NCI-H1436 treated with DMSO at 0.1 percent for 48 hours (cell line): ENCODE measurements at regions not wholly inside any gene's neighbourhood (a gene's known extent, or its start where the extent isn't known, plus 50 kb on each side); places are given as distances from the start of the nearest gene placed in this dataset.

Source experiments
- DNase-seq: peaks from one replicate; lab custom pipeline; 2025; lab: John Stamatoyannopoulos, UW

DNA sequence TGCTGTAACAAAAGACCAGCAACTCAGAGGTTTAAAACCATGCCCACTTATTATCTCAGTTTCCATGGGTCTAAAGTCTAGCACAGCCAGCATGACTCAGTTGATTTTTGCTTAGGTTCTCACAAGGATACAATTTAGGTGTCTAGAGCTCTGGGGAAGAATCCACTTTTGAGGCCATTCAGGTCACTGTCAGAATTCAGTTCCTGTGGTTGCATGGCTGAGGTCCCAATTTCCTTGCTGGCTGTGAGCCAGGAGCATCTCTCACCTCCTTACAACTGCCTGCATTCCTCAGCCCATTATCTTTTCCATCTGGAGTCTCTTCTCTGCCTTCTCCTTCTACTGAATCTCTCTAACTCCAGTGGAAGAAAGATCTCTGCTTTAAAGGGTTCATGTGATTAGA, 240.5 kb upstream of the CFAP20DC start:
- no peak for DNase-seq

DNA sequence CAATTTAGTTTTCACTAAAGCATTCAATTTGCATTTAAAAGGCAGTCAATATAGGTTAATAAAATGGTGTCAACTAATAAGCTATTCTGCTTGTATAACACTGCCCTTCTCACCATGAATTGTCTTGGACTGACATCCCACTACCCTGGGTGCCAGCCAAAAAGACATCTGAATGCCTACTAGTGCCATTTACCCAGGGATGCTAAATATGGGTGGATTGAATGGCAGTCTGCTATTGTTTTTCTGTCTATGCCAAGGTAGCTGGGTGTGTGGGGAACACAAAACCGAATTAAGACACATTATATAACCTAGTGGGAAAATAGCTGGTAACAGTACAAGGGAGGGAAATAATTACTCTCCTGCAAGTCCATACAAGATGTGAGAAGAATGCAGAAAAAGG, 240.0 kb upstream of the CFAP20DC start:
- DNase-seq: no peak

DNA sequence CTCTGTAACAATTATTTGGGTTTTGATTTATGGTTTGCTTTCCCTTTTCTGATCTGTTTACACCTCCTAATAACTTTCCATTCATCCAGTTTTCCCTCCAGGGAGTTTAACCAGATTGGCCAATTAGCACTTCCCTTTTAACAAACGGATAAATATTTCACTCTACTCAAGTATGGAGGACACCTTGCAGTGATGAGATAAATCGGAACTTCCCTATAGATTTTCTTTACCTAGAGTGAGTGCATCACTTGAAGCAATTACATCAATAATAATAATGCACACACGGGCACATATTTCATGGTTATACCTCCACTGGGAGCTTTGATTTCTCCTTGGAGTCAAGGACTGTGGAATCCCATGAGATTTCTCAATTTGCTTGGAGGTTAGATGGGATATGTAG, 239.1 kb upstream of the CFAP20DC start:
- no peak for DNase-seq

DNA sequence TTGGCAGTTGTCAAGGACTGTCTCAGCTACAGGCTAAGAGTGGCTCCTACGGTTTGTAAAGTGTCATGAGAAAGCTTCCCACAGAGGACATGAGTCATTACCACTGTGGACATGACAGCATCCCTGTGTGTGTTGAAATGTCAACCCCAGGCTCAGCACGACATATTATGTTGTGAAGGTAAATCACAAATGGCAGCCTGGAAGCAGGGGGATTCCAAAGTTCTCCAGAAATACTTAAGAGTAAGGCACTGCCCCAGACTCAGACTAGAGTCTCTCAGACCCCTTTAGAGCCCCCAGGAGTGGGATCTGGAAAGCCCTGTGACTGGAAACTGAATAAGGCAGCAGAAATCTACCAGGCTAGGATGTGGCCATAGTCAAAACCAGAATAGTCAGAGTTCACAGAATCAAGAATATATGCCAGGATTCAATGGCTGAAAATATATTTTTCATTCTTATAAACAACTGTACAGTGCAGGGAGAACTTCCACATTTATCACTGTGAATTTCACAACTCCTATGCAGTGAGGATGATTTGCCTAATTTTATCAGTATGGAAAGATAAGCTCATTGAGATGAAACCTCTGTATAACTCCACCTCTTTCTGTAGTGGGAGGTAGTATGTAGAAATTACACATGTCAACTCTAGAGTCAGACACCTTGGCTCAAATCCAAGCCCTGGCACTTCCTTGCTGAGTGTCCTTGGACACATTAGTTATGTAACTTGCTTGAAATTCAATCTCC, 237.1 kb upstream of the CFAP20DC start:
- no peak for DNase-seq

DNA sequence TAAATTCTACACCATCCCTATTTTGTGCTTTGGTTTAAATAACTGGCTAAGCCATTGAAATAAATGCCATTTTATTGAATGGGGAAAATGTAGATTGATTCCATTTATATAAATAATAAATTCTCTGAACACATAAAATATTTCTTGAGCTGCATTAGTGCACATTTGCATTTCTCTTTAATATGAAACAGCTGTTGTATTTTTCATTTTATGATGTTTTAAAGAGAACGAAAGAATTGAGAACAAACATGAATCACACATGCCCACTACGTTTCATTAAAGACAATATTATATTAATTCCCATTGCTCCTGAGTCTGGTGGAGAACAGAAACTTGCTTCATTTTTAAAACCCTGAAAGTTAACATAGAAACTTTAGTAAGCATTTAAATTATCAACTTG, 235.7 kb upstream of the CFAP20DC start:
- no peak for DNase-seq

DNA sequence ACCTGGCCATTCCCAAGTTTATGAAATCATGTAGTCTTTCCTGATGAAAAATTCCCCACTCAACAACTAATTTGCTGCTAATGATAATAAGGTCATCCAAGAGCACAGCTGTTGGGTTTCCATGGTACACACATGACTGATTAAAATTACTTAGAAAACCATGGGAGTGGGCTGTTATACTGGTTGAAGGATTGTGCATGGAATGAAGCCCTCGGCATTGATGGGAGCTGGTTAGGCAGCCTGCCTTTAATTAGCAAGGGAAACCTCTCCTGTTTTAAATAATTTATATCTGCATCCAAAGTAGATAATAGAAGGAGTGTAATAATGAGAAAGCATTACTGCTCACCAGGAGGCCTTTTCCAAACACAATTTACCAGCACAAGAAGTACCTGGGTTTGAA, 235.1 kb upstream of the CFAP20DC start:
- no peak for DNase-seq

DNA sequence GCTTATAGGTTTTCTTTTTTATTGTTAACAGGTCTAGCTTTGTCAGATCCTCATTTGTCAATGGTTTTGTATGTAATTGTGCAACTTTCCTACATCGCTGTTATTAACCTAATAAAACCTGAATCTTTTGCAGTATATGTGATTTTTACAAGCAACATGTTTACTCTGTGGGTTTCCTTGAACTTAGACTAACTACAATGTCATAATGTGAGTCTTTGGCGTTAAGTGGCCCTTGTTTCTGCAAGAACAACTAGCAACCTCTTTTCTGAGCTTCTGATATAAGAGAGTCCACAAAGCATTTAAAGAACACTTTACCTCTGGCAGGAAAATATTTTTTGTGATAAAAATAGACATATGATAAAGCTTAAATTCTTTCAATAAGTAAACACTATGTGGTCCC, 230.3 kb upstream of the CFAP20DC start:
- no peak for DNase-seq

DNA sequence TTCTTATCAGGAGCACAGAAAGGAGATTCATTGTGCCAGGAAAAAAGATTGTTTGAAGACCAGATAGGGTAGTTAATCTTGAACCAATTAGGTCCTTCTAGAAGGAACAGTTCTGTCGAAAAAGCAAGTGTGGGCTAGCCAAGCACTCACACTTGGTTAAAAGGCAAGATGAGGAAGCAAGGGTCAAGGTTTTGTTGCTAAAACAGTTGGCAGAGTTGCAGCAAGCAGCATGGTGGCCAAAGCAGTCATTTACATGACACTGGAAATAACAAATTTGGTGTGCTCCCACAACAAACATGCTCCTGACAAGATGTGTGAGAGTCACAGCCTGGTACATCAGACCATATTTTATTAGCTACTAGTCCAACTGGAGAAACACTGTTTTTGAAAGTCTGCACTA, 228.0 kb upstream of the CFAP20DC start:
- DNase-seq: no peak

DNA sequence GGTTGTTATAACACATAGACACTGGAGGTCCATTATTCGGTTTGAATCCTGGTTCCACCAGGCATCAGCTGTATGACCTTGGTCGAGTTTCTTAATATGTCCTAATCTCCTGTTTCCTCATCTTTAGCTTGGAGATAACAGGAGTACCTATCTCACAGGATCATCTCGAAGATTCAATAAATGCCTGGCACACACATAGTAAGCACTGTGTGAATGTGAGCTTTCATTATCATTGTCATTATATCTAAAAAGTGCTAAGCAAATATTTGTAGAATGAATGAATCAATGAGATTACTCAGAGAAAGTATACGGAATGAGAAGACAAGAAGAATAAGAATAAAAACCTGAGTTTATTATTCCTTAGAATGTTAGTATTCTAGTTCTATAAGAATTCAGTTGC, 227.4 kb upstream of the CFAP20DC start:
- no peak for DNase-seq

DNA sequence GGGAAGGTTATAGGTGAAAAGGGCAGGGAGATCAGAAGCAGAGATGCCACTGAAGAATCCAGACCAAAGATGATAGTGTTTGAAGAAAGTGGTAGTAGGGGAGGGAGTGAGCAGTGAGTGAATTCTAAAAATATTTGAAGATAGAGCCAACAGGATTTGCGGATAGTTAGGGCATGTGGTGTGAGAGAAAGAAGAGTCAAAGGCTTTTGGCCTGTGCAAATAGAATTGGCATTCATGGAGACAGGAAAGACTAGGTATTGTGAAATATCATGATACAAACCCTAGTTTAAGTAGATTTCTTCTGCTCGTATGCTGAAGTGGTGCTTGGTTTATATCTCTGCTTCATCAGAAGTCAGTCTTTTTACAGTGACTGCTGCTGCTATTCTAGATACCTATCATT, 224.2 kb upstream of the CFAP20DC start:
- DNase-seq: no peak

DNA sequence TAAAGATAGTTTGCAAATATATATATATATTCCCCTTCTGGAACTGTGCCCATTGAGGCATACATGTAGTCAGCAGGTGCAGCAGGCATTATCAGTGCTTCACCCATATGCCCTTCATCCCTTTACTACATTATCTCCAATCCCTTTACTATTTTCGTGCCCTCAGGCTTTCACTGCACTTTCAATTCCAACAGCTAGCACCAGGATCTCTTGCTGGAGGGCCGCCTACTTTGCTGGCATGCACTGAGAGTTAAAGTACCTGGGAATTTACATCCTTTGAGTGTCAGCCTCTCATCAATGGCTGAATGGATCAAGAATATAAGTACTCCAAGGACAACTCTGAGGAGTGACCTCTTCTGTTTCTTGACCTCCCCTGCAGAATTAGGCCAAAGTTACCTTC, 222.1 kb upstream of the CFAP20DC start:
- no peak for DNase-seq

DNA sequence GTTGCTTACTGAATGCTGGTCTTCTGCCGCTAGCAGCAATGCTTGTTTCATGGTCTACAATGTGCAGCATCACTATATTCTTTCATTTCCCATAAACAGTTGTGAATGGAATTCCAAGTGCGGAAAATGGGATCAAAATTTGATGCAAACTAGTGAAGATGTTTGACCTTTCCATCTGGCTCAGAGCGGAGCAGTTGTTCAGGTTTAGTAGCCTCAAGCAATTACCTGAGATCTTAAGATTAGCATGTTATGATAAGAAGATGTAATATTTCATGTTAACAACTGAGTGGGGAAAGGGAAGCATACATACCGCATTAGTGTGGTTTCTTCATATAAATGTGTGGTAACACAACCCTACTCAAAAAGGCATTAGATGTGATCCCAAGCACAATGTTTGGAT, 221.1 kb upstream of the CFAP20DC start:
- DNase-seq: no peak

DNA sequence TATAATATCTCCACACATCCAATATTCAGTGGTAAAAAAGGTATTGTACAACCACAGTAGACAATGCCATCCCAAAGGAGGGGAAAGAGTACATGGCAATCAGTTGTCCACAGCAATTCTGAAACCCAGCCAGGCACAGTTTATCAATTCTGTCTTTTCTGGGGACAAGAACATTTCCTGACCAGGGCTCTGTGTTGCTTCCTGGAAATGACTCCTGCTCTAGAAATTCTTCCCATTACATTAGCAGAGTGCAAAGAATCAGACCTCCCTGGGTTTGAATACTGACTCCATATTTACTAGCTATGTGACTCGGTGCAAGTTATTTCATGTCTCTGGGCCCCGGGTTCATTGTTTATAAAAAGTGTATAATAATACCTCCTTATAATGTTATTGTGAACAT, 220.4 kb upstream of the CFAP20DC start:
- no peak for DNase-seq

DNA sequence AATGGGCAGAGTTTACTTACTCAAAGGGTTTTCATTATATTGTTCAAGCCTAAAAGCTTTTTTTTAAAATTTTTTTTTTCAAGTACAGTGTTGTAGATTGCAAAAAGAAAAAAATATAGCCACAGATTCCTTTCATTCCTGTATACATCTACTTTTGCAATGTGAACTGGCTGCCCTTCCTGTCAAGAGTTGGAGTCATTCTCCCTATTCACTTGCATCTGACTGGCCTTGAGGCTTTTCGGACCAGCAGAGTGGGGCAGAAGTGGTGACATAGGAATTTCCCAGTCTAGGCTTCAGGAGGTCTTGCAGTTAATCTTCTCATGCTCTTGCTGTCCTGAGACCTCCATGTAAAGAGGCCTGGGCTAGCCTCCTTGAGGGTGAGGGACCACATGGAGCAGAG, 218.3 kb upstream of the CFAP20DC start:
- no peak for DNase-seq

DNA sequence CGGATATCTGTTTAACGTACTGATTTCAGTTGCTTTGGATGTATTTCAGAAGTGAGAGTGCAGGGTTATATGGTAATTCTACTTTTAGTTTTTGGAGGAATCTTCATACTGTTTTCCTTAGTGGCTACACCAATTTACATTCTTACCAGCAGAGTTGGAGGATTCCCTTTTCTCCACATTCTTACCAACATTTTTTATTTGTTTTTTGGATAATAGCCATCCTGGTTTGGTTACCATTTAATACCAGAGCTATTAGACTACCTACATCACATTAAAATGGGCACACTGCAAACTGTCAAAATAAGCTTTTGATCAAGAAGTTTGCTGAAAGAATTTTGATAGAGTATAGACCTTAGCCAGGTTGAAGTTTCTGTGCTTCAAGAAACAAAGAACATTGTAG, 217.2 kb upstream of the CFAP20DC start:
- DNase-seq: no peak

DNA sequence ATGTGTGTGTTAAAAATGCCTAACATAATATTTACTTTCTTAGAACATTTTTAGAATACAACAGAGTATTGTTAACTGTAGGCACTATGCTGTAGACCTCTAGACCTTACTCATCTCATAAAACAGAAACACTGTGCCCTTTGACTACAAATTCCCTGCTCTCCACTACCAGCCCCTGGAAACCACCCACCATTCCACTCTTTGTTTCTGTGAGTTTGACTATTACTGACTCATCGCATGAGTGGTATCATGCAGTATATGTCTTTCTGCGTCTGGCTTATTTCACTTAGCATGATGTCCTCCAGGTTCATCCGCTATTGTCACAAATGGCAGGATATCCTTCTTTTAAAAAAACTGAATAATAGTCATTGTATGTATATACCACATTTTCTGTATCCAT, 216.7 kb upstream of the CFAP20DC start:
- no peak for DNase-seq

DNA sequence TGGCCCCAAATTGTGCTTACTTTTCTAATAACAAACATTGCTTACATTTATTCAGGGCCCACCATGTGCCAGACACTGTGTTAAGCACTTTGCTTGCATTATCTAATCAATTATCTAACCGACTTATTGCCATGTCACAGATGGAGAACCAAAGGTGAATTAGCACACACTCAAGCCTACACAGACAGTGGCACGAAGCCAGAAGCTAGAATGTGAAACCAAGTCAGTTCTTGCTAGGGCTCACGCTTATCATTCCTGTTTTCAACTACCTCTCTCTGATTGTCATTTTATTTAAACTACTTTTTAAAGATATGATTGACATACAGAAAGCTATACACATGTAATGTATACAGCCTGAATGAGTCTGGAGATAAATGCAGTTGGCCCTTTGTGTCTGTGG, 215.7 kb upstream of the CFAP20DC start:
- no peak for DNase-seq

DNA sequence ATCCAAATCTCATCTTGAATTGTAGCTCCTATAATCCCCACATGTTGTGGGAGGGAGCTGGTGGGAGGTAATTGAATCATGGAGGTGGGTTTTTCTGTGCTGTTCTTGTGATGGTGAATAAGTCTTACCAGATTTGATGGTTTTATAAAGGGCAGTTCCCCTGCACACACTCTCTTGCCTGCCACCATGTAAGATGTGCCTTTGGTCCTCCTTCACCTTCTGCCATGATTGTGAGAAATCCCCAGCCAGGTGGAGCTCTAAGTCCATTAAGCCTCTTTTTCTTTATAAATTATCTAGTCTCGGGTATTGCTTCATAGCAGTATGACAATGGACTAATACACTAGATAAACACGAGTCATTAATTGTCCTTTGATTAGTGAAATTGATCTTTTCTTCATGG, 214.5 kb upstream of the CFAP20DC start:
- DNase-seq: no peak

DNA sequence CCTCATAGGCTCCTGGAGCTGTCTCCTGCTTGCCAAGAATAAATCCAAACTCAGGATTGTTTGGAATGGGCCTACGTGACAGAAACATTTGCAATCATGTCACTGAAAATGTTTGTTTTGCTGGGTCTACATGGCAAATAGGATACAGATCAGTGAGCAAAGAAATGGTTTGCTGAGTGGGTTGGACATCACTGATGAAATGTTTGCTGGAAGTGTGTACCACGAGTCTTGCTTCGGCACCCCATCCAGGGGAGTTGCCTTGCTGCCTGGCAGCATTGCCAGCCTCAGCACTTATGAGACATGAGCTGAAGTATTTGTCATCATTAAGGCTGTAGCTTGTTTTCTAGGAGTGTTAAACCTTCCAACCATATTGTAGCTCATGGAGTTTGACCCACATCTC, 213.3 kb upstream of the CFAP20DC start:
- no peak for DNase-seq

DNA sequence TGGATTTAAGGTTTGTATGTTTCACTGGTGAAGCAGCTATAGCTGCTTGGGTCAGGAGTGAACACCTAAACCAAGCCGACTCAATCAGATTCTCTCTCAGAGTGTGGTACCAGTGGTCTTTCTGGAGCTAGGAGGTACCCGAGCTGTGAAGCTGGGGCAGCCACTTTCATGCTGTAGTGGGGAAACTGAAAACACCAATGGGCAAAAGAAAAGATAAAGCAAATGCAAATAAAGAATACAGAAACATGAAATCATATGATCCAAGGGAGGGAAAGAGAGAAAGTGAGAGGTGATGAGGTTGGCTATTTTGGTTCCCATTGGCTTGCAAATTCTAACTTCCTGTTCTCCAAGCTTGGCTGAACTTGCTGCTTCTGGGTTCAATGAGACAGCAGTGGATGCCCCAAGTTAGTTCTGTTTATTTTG, 212.3 kb upstream of the CFAP20DC start:
- DNase-seq: no peak

DNA sequence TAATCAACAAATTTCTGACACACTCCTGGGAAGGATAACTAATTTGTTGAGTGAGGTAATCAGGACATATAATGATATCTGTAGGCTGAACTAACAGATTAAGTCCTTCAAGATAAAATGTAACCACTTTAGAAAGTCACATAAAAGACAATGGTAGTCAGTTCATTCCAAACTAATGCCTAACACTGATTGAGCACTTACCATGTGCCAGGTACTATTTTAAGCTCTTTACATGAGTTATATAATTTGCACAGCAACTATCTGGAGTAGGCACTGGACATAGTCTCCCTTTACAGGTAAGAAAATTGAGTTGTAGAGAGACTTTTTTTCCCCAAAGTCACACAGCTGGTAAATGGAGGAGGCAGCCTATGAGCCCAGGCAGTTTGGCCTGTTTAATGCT, 211.2 kb upstream of the CFAP20DC start:
- no peak for DNase-seq

DNA sequence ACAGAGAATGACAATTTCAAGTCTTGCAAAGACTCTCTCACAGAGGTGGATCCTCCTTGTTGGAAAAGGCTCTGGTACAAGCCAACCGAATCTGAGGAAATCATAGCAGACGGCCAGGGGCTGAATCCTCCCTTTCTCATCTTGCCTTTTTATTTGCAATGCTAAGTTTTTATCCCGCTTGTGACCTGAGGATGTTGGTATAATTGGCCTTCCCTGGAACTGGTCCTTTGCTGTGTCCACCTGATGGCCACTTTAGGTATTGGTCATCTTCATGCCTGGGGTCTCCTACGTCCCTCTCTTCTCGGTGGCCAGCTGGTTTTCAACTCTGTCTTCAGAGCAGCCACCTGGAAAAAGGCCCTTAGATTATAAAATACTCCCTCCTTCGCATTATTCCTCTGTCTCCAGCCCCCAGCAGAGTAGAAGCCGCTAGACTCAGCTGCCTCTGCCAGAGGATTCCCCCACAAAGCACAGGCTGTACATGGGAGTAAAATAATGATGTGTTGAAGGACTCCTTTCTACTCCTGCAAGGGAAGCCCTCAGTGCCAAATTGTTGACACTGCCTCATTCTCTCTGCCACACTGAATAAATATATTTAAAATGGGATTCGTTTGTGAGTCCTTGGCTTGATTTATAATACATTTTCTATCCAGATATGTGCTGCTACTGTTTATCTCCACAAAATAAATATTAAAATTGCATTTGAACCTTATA, 208.9 kb upstream of the CFAP20DC start:
- DNase-seq: no peak

DNA sequence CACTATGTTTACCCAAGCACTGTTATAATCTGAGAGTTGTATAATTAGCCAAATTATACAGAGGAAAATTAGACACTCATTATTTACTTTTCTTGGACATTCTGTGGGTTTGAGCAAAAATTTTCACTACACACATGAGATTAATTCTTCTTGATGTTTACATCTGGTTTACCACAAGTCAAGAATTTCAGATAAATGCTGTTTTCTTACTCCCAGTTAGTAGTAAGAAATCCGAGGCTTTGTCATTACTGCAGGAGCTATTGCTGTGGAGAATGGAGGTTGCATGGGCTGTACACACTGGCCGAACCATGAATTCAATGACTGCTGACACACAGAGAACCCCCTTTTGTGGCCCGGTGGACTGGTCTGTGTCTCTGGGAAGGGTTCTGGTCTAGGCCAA, 207.7 kb upstream of the CFAP20DC start:
- no peak for DNase-seq

DNA sequence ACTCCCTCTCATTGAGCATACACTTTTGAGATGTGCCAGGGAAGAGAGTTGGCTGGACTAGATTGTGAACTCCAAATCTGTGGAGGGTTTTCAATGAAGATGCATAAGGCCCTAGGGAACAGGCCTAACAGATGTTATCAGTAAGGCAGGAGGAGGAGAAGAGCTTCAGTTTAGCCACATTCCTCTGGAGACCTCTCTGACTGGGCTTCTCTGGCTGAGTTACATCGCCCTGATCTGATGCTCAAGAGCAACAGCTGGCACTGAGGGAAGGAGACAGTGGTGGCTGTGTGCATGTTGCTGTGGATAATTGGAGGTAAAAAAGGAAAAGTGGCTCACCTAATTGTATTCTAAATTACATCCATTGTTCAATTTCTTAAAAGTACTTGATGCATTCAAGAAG, 206.4 kb upstream of the CFAP20DC start:
- no peak for DNase-seq
